HG02943 (cell line): ENCODE measurements at regions not wholly inside any gene's neighbourhood (a gene's known extent, or its start where the extent isn't known, plus 50 kb on each side); places are given as distances from the start of the nearest gene placed in this dataset.

ENCODE experiments used
- ATAC-seq: cut with Tn5 transposase; IDR thresholded peaks from one replicate; pipeline ENCODE4 v1.9.1; 2021; ENCODE audit warnings: mild to moderate bottlenecking, low read depth, moderate library complexity; ENCODE audit not compliant: unreplicated experiment

DNA sequence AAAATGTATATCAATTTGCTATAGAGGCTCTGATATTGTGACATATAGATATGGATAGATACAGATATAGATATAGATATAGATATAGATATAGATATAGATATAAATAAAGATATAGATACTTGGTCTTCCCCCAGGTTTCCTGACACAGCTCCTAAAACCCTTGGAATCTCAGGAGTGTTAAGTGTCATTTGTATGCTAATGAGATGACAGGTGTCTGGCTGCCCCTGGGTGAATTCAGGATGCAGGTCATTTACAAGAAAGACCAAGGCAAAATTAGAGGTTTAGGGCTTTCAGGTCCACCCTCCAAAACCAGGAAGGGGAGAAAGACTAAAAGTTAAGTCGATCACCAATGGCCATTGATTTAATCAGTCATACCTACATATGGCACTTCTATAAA lies 1034.8 kb downstream of the PDHA2 start:
- ATAC-seq = no peak

DNA sequence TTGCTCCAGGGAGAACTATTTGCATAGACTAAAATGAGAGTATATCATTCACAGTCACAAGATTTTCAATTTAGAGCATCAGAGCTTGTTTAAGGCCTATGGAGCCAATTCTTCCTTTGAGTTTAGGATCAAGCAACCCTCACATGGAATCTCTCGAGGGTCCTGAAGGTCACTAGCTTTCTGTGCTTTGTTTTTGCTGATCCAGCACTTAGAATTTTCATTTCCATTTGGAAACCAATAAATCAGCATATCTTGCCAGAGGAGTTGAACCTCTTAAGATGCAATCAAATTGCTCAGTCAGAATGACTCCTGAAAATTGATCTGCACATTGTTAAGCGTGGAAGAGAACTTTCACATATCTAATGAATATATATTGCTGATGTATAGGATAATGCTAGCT lies 1039.6 kb downstream of the PDHA2 start:
- ATAC-seq = no peak

DNA sequence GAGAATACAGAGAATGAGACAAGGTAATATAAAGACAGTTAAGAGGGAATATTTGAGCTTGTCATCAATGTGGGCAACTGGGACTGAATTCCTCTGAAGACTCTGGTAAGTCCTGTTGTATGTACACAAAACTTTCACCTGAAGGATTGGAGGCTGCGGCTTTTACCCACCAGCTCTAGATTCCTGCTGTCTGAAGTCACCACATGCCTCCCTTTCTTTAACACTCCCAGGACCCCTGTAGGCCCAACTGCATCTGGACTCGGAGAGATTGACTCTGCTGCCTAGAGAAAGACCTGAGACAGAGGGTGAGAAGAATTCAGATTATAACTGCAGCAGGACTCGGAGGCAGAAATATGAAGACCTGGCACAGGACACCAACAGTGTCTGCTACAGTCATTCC lies 1048.0 kb downstream of the PDHA2 start:
- ATAC-seq = no peak

DNA sequence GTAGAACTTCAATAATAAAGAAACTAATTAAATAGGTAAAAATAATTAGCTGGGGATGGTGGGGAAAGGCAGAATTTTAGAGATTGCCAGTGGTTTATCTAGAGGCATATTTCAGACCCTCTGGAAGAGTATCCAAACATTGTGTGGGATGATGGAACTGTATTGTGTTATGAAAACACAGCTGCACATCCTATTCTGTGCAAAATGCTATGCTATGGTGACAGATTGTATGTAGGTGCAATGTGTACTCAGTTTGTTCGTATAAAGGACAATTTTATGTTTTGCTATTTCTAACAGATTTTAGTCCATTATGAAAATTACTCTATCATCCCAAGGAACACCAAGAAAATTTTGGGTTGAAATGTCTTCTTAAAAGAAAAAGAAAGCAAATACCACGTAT lies 1054.7 kb downstream of the PDHA2 start:
- no peak for ATAC-seq

DNA sequence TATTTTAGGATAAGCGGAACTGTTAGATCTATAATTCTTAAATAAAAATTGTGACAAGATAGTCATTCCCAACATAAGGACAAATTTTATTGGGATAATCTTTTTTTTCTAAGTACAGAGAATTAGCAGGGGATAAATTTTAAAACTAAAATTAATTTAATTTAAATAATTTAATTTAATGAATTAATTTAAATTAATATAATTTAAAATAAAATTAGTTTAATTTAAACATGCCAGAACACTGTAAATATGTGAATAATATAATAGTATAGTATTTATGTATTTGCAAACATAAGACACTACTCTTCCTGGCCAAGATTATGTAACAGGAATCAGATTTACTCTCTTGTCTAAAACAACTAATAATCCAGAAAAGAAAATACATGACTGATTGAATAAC lies 1055.9 kb downstream of the PDHA2 start:
- no peak for ATAC-seq

DNA sequence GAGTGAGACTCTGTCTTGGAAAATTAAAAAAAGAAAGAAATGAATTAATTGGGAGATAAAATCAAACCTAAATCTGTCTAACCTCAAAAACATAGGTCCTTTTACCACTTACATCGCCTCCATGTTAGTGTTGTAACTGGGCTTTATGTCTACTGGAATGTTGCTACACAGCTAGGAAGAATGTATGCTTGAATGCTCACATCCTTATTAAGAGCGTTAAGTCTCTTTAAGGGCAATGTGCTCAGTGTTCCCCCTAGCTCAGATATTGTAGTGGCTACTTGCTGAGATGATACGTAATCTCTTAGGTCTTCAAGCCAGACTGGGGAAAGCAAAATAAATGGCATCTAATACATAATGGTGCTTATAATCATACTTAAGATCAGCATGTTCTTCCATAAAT lies 1072.8 kb downstream of the PDHA2 start:
- ATAC-seq = no peak

DNA sequence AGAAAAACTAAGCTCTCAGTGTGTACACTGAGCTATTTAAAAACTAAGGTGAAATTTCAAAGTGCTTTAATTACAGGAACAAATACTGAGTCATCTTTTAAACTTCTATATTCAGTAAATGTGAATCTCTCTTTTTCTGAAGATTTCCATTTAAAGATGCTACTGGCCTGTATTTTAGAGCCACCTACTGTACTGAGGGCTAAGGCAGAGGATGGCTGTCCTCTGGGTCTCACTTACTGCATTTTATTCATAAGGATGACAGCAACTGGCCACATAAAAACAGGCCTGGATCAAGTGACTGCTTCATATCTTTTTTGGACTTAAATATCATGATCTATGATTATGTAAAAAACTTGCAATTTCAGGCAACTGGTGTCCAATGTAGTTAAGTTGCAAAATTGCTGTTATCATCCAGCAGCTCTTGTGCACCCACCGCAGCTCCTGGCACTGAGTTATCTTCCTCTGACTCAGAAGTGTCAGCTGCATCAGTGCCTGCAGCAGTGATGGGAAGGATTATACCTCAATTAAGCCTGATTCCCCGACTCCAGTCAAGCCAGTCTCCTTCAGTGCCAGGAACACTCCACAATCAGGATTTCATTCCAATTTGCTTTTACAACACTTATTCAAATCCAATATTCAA lies 1073.7 kb downstream of the PDHA2 start:
- ATAC-seq = no peak

DNA sequence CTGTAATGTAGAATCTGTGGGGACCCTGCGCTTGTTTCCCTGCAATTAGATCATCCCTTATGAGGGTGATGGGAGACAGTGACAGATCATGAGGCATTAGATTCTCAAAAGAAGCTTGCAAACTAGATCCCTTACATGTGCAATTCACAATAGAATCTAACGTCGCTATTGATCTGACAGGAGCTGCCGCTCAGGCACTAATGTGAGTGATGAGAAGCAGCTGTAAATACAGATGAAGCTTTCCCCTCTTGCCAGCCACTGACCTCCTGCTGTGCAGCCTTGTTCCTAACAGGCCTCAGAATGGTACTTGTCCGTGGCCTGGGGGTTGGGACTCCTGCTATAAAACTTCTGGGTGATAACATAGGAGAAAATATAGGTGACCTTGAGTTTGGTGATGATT lies 1076.8 kb downstream of the PDHA2 start:
- no peak for ATAC-seq

DNA sequence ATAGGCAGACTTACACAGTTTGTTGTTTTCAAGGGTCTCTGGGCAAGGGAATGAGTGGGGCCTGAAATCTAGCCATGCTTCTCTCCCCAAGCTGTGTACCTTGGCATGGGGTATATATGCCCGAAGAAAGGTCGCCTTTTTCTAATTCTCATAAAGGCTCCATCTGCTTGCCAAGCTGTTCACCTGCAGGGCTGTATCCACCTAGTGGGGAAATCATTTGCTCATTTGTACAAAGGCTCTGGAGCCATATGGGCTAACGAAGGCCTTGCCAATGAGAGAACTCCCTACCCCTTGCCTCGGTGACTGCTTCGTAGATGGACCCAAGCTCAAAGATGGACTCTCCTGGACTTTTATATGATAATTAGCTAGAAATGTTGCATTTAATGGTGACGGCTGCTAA lies 1097.0 kb downstream of the PDHA2 start:
- ATAC-seq = no peak

DNA sequence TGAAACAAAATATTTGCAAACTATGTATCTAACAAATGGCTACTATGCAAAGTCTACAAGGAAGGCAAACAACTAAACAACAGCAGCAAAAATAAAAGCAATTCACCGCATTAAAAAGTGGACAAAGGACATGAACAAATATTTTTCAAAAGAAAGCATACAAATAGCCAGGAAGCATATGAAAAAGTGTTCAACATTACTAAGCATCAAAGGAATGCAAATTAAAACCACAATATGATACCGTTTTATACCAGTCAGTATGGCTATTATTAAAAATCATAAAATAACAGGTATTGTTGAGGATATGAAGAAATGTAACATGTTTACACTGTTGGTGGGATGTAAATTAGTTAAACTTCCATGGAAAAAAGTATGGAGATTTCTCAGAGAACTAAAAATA lies 1106.7 kb downstream of the PDHA2 start:
- no peak for ATAC-seq

DNA sequence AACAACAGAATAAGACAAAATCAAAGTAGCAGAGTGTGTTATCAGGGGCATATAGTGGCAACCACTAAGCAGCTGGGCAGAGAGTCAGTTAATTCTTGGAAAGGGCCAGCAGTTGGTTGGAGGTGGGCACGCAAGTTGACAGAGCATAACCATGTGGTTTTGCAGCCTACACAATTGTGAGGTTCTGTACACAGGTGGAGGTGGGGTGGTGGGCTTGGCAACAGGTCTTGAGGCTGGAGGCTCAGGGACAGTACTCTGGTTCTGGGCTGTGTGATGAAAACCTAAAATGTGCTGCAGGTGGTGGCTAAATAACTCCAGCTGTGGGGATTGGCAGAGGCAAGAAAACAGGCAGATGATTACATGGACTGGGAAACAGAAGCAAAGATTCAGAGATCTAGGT lies 1112.7 kb downstream of the PDHA2 start:
- no peak for ATAC-seq

DNA sequence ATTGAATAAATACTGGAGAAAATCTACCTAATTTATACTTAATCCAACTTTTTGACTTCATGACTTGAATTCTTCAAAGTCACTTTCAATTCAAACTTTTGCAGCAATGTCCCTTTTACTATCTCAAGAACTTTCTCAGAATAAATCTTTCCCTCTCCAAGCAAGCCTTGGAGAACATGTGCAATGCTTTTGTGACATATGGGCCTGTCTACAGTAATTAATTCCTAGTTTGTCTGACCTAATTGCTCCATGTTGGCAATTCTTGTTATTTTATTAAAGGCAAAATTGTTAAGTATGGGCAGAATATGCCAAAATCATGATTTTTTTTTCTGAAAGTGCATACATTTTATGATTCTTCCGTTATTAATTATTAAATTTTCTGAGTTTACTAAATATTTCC lies 1115.3 kb downstream of the PDHA2 start:
- ATAC-seq = no peak

DNA sequence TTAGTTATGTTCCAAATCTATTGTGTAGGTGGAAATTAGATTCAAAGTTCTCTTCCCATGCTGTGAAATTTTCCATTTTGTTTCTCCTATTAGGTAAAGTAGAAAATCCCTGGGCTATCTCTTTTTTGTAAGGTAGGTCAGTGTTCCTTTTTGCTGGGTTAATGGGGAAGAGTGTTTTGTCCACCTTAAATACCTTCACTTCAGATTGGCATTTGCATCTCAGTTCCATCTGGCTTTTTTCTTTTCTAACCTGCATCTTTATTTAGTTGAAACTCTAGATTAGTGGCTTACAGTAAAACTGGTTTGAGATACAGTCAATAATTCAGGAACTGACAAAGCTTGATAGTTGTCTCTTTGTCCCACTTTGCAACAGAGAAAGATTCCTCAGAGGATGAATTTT lies 1115.8 kb downstream of the PDHA2 start:
- ATAC-seq = no peak

DNA sequence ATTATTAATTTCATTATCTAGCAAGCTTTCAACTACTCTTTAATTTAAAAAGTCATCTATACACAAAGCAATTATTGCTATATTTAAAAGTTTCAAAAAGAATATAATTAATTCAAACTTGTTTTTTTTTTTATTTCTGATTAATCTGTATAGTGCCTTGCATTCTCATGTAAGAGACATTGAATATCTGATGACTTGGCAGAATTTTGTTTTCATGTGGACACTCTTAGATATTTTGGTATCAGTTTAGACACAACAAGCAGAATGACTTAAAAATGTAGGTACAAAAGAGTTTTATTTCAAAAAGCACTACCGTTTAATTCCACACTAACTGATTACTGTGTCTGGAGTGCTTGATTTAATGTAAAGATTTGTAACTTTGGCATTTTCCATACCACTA lies 1129.6 kb downstream of the PDHA2 start:
- no peak for ATAC-seq

DNA sequence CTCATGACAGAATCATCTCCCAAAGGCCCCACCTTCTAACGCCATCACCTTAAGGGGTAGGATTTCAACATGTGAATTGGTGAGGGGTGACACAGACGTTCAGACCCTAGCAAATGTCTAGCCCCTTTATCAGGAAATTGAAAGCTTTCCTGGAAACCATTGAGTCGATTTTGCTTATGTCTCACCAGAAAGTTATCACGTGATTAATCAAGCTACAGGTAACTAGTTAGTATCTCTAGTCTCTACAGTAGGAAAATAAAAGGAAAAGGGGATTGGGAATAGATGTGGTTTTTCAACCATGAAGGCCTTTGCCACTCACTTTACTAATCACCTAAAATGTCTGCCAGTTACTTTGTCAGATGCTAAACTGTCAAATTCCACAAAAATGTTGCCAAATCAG lies 1133.0 kb downstream of the PDHA2 start:
- no peak for ATAC-seq

DNA sequence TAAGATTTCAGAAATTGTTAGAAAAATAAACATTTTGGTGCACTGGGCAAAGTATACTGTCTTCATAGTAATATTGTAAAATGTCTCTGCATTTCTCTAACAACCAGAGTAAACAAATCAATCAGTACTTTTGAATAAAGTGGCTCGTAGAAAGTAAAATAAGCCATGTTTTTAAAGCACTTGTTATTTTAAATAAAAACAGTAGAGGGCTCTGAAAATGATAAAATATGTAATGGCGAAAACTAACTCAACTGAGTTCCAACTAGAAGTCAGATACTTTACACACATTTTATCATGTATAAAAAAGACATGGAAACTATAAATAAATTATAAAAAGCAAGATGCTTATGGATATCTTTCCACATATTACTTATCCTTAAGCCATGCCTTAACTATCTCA lies 1134.4 kb downstream of the PDHA2 start:
- no peak for ATAC-seq

DNA sequence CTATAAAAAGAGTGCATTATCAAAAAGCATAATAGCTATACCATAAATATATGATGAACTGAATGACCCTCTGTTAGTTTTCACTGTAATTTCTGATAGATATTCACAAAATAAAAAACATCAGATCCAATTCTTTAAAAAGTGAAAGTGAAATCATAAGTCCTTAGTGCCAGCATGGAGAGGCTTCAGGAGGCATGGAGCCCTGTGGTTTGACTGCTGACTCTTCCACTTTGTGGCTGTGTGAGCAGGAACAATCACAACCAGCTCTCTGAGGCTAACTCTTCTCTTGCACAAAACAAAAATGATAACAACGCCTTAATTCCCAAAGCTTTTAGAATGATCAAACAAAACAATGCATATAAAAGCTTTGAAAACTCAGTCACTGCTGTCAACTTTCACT lies 1143.9 kb downstream of the PDHA2 start:
- no peak for ATAC-seq

DNA sequence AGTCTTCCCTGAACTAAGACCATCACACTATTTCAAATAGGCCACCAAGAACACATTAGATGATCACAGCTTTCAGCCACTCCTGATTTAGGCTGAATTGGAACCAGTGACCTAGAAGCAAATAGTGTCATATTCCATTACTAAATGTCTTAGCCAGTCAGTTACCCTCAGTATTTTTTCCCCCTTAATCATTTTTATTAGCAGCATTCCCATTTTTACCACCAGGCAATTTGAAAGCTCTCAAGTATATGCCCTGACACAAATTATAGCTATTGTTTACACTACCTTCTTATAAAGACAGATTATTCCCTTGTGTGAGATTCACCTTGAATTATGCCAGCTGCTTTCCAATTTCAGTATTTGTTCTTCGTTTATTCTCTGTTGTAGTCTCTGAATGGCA lies 1146.9 kb downstream of the PDHA2 start:
- no peak for ATAC-seq

DNA sequence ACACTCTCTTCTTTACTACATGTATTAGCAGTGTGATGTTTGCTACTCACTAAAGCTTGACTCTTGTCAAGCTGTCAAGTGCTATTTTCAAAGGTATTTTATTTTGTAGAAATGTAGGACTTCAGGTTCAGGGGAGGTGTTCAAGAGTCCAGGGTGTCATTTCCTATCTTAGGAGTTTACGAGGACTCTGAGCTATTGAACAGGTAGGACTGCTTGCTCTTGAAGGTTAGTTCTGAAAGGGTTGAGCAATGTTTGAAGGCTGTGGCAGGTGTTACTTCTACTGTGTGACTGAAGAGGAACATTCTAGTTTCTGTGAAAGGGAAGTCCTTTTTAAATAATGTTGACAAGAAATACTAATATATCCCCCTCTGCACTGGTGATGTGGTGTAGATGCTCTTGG lies 1151.2 kb downstream of the PDHA2 start:
- ATAC-seq = no peak

DNA sequence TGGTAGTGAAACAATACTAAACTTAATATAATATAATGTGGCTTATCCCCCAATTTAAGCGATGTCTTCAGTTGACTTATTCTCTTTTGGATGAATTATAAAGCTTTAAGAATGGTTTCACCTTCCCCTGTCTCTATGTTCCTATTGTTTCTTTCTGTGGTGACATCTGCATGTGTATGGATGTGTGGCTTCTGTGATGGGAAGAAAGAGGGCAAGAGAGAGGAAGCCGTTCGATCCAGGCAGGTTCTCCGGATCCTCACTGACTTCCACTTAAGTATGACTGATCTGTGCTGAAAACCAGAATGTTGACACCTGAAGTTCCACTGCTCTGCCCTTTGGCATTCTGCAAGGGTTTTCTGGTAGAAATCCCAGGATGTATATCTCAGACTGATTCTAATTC lies 1150.8 kb downstream of the STPG2 start:
- no peak for ATAC-seq

DNA sequence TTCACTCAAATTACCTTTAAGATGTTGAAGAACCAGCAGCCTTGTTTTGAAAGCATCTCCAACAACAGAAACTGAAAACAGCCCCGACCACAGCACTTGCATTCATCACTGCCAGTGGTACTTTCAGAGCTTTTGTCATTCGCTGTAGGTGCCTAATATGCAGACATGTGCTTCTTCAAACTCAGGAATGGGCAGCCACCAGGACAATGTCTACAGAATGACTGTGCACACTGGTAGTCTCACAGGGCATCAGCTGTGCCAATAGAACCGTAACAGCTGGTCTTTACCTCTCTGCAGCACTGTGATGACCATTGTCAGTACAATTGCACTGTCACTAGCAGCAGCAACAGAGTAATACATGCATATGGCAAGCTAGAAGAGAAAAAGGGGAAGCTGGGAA lies 1149.7 kb downstream of the STPG2 start:
- no peak for ATAC-seq

DNA sequence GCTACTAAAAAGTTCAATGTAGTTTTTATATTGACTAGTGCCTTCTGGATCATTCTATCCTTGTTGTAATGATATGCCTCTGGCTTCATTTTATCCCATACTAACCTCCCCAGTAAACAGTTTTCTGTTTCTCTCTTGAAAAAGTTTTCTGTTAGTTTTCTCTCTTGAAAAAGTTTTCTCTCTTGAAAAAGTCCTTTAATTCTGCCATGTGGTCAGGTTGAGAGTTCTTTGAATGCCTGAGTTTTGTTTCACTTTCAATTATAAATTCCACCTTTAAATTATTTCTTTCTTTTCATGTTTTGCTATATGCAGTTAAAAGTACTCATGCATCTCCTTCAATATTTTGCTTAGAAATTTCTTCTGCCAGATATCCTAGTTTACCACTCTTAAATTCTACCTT lies 1139.6 kb downstream of the STPG2 start:
- ATAC-seq = no peak

DNA sequence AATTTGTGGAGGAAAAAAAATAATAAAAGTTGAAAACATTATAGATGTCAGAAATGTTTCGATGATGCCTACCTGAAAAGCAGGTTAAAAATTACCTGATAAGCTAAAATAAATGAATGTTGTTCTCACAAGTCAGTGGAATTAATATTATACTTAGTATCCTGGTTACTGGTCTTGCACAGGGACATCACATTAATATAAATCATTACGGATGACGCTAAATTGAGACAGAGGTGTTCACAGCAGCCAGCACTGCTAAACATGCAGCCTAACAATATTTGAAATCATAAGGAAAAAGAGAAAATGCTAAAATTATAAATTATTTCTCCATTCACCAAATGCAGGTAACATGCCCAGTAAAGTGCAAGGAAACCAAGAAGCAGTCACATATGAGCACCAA lies 1130.0 kb downstream of the STPG2 start:
- ATAC-seq = no peak
